GM12892 (cell line): ENCODE measurements at regions not wholly inside any gene's neighbourhood (a gene's known extent, or its start where the extent isn't known, plus 50 kb on each side); places are given as distances from the start of the nearest gene placed in this dataset.

ENCODE experiments used
- POLR2A ChIP-seq: IDR thresholded peaks from 2 replicates; pipeline ENCODE4 v1.6.1; 2011; ENCODE audit warnings: low read depth, low read length, control low read depth
- POLR2AphosphoS5 ChIP-seq: IDR thresholded peaks from 2 replicates; pipeline ENCODE4 v1.6.1; 2011; ENCODE audit warnings: low read depth, low read length, control low read depth

DNA sequence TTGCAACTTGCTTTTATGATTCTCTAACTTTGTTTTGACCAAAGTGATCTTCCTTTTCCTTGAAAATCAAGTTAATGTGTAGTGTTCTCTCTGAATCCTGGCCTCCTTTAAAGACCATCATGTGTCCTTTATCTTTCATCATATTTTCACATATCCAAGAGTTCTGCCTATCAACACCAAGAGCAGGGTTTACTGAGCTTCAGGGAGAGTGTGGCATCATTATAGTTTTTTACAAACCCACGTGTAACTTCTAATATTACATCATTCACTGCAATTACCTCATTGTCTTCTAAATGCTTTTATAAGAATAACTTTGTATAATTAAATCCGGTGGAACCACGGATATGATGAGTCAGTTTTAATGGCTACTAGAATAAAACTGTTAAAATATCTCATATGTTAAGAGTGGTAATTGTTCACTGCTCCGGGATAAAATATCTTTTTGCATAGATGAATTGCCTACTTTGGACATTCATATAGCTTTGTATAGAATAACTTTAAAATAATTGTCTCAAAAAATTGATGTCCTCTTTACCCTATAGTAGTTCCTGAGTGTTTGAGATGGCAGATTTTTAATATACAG is 248.8 kb upstream of the GRM7 start:
- TF ChIP-seq POLR2AphosphoS5 (no peak), POLR2A (no peak)
